ENCODE measurements at regions not wholly inside any gene's neighbourhood (a gene's known extent, or its start where the extent isn't known, plus 50 kb on each side); places are given as distances from the start of the nearest gene placed in this dataset.

DNA sequence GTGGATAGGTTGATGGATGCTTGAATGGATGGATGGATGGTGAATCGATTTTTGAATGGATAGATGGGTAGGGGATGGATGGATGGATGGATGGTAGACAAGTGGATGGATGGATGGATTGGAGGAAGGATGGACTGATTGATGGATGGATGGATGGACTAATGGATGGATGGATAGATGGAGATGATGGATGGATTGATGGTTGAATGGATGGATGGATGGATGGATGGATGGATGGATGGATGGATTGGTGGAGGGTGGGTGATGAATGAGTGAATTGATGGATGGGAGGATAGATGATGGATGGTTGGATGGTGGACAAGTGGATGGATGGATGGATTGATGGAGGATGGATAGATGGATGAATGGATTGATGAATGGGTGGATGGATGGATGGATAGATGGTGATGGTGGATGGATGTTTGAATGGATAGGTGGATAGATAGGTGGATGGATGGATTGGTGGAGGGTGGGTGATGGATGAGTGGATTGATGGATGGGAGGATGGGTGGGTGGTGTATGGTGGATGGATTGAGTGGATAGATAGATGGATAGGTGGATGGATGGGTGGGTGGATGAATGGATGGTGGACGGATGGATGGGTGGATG lies 1140.9 kb downstream of the BRD1 start:
- no peaks in the 10 kb centered on the region for H3K27me3 ChIP-seq (ENCODE audit: control insufficient read depth, low read length)
- H3K36me3 ChIP-seq (ENCODE audit: control insufficient read depth, low read length) = no peaks in the 10 kb centered on the region
- H4K20me1 ChIP-seq (ENCODE audit: control insufficient read depth, insufficient read depth, low read depth, low read length) = no peaks in the 10 kb centered on the region
- no peak overlapping the region for H3K4me2 ChIP-seq (ENCODE audit: low read length)
- no peaks in the 10 kb centered on the region for H3F3A ChIP-seq (ENCODE audit: control insufficient read depth, insufficient read depth)
- H3K9me2 ChIP-seq (replicated peaks; ENCODE audit: control insufficient read depth, low read length) = no peaks in the 10 kb centered on the region
- no peaks in the 10 kb centered on the region for H3K9me3 ChIP-seq (ENCODE audit: control insufficient read depth, insufficient read depth, low read length)
- no peaks in the 10 kb centered on the region for H3K4me1 ChIP-seq (ENCODE audit: control insufficient read depth, low read length)
- no peak for TF ChIP-seq EZH2phosphoT487 (IDR thresholded peaks at IDR 0.05; ENCODE audit: borderline replicate concordance, low read length)
- TF ChIP-seq, protein P1, sequence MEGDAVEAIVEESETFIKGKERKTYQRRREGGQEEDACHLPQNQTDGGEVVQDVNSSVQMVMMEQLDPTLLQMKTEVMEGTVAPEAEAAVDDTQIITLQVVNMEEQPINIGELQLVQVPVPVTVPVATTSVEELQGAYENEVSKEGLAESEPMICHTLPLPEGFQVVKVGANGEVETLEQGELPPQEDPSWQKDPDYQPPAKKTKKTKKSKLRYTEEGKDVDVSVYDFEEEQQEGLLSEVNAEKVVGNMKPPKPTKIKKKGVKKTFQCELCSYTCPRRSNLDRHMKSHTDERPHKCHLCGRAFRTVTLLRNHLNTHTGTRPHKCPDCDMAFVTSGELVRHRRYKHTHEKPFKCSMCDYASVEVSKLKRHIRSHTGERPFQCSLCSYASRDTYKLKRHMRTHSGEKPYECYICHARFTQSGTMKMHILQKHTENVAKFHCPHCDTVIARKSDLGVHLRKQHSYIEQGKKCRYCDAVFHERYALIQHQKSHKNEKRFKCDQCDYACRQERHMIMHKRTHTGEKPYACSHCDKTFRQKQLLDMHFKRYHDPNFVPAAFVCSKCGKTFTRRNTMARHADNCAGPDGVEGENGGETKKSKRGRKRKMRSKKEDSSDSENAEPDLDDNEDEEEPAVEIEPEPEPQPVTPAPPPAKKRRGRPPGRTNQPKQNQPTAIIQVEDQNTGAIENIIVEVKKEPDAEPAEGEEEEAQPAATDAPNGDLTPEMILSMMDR (IDR thresholded peaks at IDR 0.05; ENCODE audit: low read depth, low read length, poor library complexity, severe bottlenecking) = no peak
- no peak overlapping the region for H3K4me3 ChIP-seq (ENCODE audit: low read length)
- no peaks in the 10 kb centered on the region for H3K79me2 ChIP-seq (ENCODE audit: control insufficient read depth, low read length)
- no peak overlapping the region for H3K27ac ChIP-seq (ENCODE audit: low read depth, low read length)

DNA sequence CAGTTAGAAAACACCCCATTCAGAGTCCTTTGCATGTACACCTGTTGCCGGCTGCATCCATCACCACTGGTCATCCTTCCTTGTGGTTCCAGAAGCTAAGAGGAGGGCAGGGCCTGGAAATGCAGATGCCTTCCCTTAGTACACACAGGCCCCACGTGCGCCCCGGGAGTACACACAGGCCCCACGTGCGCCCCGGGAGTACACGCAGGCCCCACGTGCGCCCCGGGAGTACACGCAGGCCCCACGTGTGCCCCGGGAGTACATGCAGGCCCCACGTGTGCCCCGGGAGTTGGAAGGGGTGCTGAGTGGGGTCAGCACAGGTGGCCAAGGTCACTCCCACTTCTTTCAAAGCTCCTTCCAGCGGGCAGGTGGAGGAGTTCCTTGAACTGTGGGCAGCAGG lies 1141.9 kb downstream of the BRD1 start:
- Histone ChIP-seq H3K4me3 (ENCODE audit: low read length) (no peak overlapping the region), H3K4me1 (ENCODE audit: control insufficient read depth, low read length) (no peaks in the 10 kb centered on the region), H3K79me2 (ENCODE audit: control insufficient read depth, low read length) (no peaks in the 10 kb centered on the region), H3K27me3 (ENCODE audit: control insufficient read depth, low read length) (no peaks in the 10 kb centered on the region), H3F3A (ENCODE audit: control insufficient read depth, insufficient read depth) (no peaks in the 10 kb centered on the region), H4K20me1 (ENCODE audit: control insufficient read depth, insufficient read depth, low read depth, low read length) (no peaks in the 10 kb centered on the region), H3K9me2 (replicated peaks; ENCODE audit: control insufficient read depth, low read length) (no peaks in the 10 kb centered on the region), H3K36me3 (ENCODE audit: control insufficient read depth, low read length) (no peaks in the 10 kb centered on the region), H3K27ac (ENCODE audit: low read depth, low read length) (no peak overlapping the region), H3K9me3 (ENCODE audit: control insufficient read depth, insufficient read depth, low read length) (no peaks in the 10 kb centered on the region), H3K4me2 (ENCODE audit: low read length) (no peak overlapping the region)
- no peak for TF ChIP-seq EZH2phosphoT487 (IDR thresholded peaks at IDR 0.05; ENCODE audit: borderline replicate concordance, low read length)
- TF ChIP-seq, protein P1 (IDR thresholded peaks at IDR 0.05; ENCODE audit: low read depth, low read length, poor library complexity, severe bottlenecking) = no peak

- Histone ChIP-seq H3K36me3 (ENCODE audit: control insufficient read depth, low read length) (no peaks in the 10 kb centered on the region), H3K9me2 (replicated peaks; ENCODE audit: control insufficient read depth, low read length) (no peaks in the 10 kb centered on the region), H3K79me2 (ENCODE audit: control insufficient read depth, low read length) (no peaks in the 10 kb centered on the region), H3K4me2 (ENCODE audit: low read length) (no peak overlapping the region), H3K27me3 (ENCODE audit: control insufficient read depth, low read length) (no peaks in the 10 kb centered on the region), H4K20me1 (ENCODE audit: control insufficient read depth, insufficient read depth, low read depth, low read length) (no peaks in the 10 kb centered on the region), H3K4me1 (ENCODE audit: control insufficient read depth, low read length) (no peaks in the 10 kb centered on the region), H3K27ac (ENCODE audit: low read depth, low read length) (no peak overlapping the region), H3K9me3 (ENCODE audit: control insufficient read depth, insufficient read depth, low read length) (no peaks in the 10 kb centered on the region), H3F3A (ENCODE audit: control insufficient read depth, insufficient read depth) (no peaks in the 10 kb centered on the region), H3K4me3 (ENCODE audit: low read length) (no peak overlapping the region)
- no peak for TF ChIP-seq EZH2phosphoT487 (IDR thresholded peaks at IDR 0.05; ENCODE audit: borderline replicate concordance, low read length)
- TF ChIP-seq, protein P1 (IDR thresholded peaks at IDR 0.05; ENCODE audit: low read depth, low read length, poor library complexity, severe bottlenecking) = no peak
Observed at GRCh38 chr22:48683640-48684039, 1144.0 kb downstream of the BRD1 start.
